ENCODE measurements at regions not wholly inside any gene's neighbourhood (a gene's known extent, or its start where the extent isn't known, plus 50 kb on each side); places are given as distances from the start of the nearest gene placed in this dataset.

- Histone ChIP-seq H3K36me3 (ENCODE audit: control insufficient read depth in 4 of 4, insufficient read depth in 3 of 4, low read depth in 1 of 4, low read length in 3 of 4) (no peaks in the 10 kb centered on the region), H3K27ac (ENCODE audit: low read depth in 1 of 2, low read length in 2 of 2) (no peak overlapping the region), H3K4me1 (ENCODE audit: control insufficient read depth in 4 of 4, insufficient read depth in 4 of 4, low read length in 3 of 4) (peaks cover 0 to 4% (median 0%) of the 10 kb centered on the region in 4 donors), H3K27me3 (ENCODE audit: control insufficient read depth in 4 of 4, insufficient read depth in 4 of 4, low read length in 3 of 4) (no peaks in the 10 kb centered on the region), H3K9me3 (ENCODE audit: control insufficient read depth in 4 of 4, low read length in 3 of 4) (no peaks in the 10 kb centered on the region), H3K9ac (ENCODE audit: low read depth in 1 of 2, low read length in 2 of 2) (no peak overlapping the region), H3K4me3 (ENCODE audit: low read depth in 1 of 3, low read length in 3 of 3) (no peak overlapping the region)
- WGBS: 94% methylated on average over 4 of the region's 4 CpGs
- no peak for DNase-seq (ENCODE audit: low spot score)
- no peak for TF ChIP-seq FOXA1 (IDR thresholded peaks at IDR 0.05)
- TF ChIP-seq FOXA2 (IDR thresholded peaks at IDR 0.05): no peak
- TF ChIP-seq REST (IDR thresholded peaks at IDR 0.05): no peak
Observed at GRCh38 chr2:62338111-62338510, 142.2 kb downstream of the B3GNT2 start.

GRCh38 chr2:62337403-62337802 lies 141.5 kb downstream of the B3GNT2 start:
- no peak for DNase-seq (ENCODE audit: low spot score)
- TF ChIP-seq EGR1 (IDR thresholded peaks at IDR 0.05; ENCODE audit: low read depth in 2 of 2) (no peak), HNF4A (conservative IDR thresholded peaks at IDR 0.05) (no peak), ATF3 (IDR thresholded peaks at IDR 0.05) (no peak), REST (IDR thresholded peaks at IDR 0.05) (no peak), FOXA2 (IDR thresholded peaks at IDR 0.05) (no peak), RXRA (IDR thresholded peaks at IDR 0.05) (no peak), MAX (IDR thresholded peaks at IDR 0.05) (no peak)
- Histone ChIP-seq H3K36me3 (ENCODE audit: control insufficient read depth in 4 of 4, insufficient read depth in 3 of 4, low read depth in 1 of 4, low read length in 3 of 4) (no peaks in the 10 kb centered on the region), H3K9me3 (ENCODE audit: control insufficient read depth in 4 of 4, low read length in 3 of 4) (no peaks in the 10 kb centered on the region), H3K27me3 (ENCODE audit: control insufficient read depth in 4 of 4, insufficient read depth in 4 of 4, low read length in 3 of 4) (no peaks in the 10 kb centered on the region), H3K9ac (ENCODE audit: low read depth in 1 of 2, low read length in 2 of 2) (no peak overlapping the region), H3K4me3 (ENCODE audit: low read depth in 1 of 3, low read length in 3 of 3) (no peak overlapping the region), H3K27ac (ENCODE audit: low read depth in 1 of 2, low read length in 2 of 2) (no peak overlapping the region), H3K4me1 (ENCODE audit: control insufficient read depth in 4 of 4, insufficient read depth in 4 of 4, low read length in 3 of 4) (no peaks in the 10 kb centered on the region)
- WGBS: 96% methylated on average over 4 of the region's 4 CpGs

GRCh38 chr2:62335612-62336011 lies 139.7 kb downstream of the B3GNT2 start:
- 82% methylated on average over 5 of the region's 5 CpGs for WGBS
- Histone ChIP-seq H3K4me1 (ENCODE audit: control insufficient read depth in 4 of 4, insufficient read depth in 4 of 4, low read length in 3 of 4) (no peaks in the 10 kb centered on the region), H3K27ac (ENCODE audit: low read depth in 1 of 2, low read length in 2 of 2) (no peak overlapping the region), H3K9ac (ENCODE audit: low read depth in 1 of 2, low read length in 2 of 2) (no peak overlapping the region), H3K27me3 (ENCODE audit: control insufficient read depth in 4 of 4, insufficient read depth in 4 of 4, low read length in 3 of 4) (no peaks in the 10 kb centered on the region), H3K36me3 (ENCODE audit: control insufficient read depth in 4 of 4, insufficient read depth in 3 of 4, low read depth in 1 of 4, low read length in 3 of 4) (no peaks in the 10 kb centered on the region), H3K4me3 (ENCODE audit: low read depth in 1 of 3, low read length in 3 of 3) (no peak overlapping the region), H3K9me3 (ENCODE audit: control insufficient read depth in 4 of 4, low read length in 3 of 4) (no peaks in the 10 kb centered on the region)
- DNase-seq (ENCODE audit: low spot score): no peak
- TF ChIP-seq FOXA2 (IDR thresholded peaks at IDR 0.05) (no peak), EGR1 (IDR thresholded peaks at IDR 0.05; ENCODE audit: low read depth in 2 of 2) (no peak), SP1 (IDR thresholded peaks at IDR 0.05) (no peak), HNF4A (conservative IDR thresholded peaks at IDR 0.05) (no peak), ZBTB33 (IDR thresholded peaks at IDR 0.05) (no peak), FOXA1 (IDR thresholded peaks at IDR 0.05) (no peak), ATF3 (IDR thresholded peaks at IDR 0.05) (no peak), TAF1 (conservative IDR thresholded peaks at IDR 0.05) (no peak), CTCF (IDR thresholded peaks at IDR 0.05; ENCODE audit: low read depth, low read length, missing input control) (no peak), YY1 (IDR thresholded peaks at IDR 0.05) (no peak), MAX (IDR thresholded peaks at IDR 0.05) (no peak), RXRA (IDR thresholded peaks at IDR 0.05) (no peak), GABPA (IDR thresholded peaks at IDR 0.05 in 1 of 2, conservative IDR thresholded peaks at IDR 0.05 in 1 of 2) (no peak), HNF4G (IDR thresholded peaks at IDR 0.05) (no peak)

Data from liver (tissue), 8 donors.